ENCODE measurements at regions not wholly inside any gene's neighbourhood (a gene's known extent, or its start where the extent isn't known, plus 50 kb on each side); places are given as distances from the start of the nearest gene placed in this dataset.

DNA sequence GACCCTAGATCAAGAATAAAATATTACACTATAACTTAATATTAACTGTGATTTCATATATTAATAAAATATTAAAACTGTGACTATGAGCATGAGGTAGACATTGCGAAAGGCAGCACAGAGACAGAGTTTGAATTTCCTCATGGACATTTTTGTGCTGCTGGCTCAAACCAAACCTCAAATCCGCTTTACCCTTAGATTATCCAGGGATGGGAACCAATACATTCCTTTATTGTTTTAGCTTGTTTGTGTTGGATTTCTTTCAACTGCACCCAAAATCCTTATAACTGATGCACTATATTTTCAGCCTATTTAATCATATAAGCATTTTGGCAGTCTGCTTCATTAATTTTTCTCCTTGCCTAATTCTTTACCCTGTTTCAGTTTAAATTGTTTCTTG is 436.7 kb downstream of the ATP23 start:
- H3K9me3 ChIP-seq (ENCODE audit: control extremely low read depth in 1 of 3, control insufficient read depth in 2 of 3, insufficient read depth in 1 of 3, low read length in 2 of 3): no peaks in the 10 kb centered on the region
- no peak overlapping the region for H2AFZ ChIP-seq (ENCODE audit: insufficient read depth, low read depth, low read length, poor library complexity, severe bottlenecking)
- H3K27ac Mint-ChIP-seq: no peak overlapping the region
- DNase-seq: no peak
- ATAC-seq (ENCODE audit: low read depth): no peak
- H3K9ac ChIP-seq (ENCODE audit: low read length): no peak overlapping the region
- H3K36me3 ChIP-seq (replicated peaks in 1 of 2; ENCODE audit: control extremely low read depth in 1 of 2, control insufficient read depth in 1 of 2, extremely low read depth in 1 of 2, insufficient read depth in 2 of 2, low read length in 1 of 2): no peaks in the 10 kb centered on the region
- H3K4me3 ChIP-seq (ENCODE audit: control extremely low read depth in 1 of 5, extremely low read depth in 1 of 5, insufficient read depth in 1 of 5, low read depth in 2 of 5, low read length in 4 of 5): no peak overlapping the region
- no peaks in the 10 kb centered on the region for H3K79me2 ChIP-seq (ENCODE audit: control insufficient read depth, insufficient read depth, low read length)
- H3K4me2 ChIP-seq (replicated peaks; ENCODE audit: low read depth, low read length, poor library complexity, severe bottlenecking): no peak overlapping the region
- no peaks in the 10 kb centered on the region for H3K4me1 Mint-ChIP-seq
- no peak overlapping the region for H3K4me3 Mint-ChIP-seq
- POLR2A ChIA-PET: no interaction called here
- H3K27me3 Mint-ChIP-seq: no peaks in the 10 kb centered on the region
- no CpG with 5 or more reads among the region's 2 CpGs for WGBS (ENCODE audit: insufficient coverage)
- H3K27me3 ChIP-seq (replicated peaks in 1 of 4; ENCODE audit: control extremely low read depth in 1 of 4, control insufficient read depth in 3 of 4, insufficient read depth in 4 of 4, low read length in 3 of 4): peaks cover 0 to 4% (median 0%) of the 10 kb centered on the region in 4 experiments
- no peaks in the 10 kb centered on the region for H4K20me1 ChIP-seq (ENCODE audit: control insufficient read depth, insufficient read depth, low read length, poor library complexity, severe bottlenecking)
- CTCF ChIA-PET: no interaction called here
- no peaks in the 10 kb centered on the region for H3K4me1 ChIP-seq (ENCODE audit: control insufficient read depth in 2 of 2, insufficient read depth in 2 of 2, low read length in 2 of 2)
- no peaks in the 10 kb centered on the region for H3K9me3 Mint-ChIP-seq (ENCODE audit: insufficient read depth)
- H3K27ac ChIP-seq (ENCODE audit: low read length in 2 of 2): no peak overlapping the region
- no peak for TF ChIP-seq EZH2 (IDR thresholded peaks at IDR 0.05; ENCODE audit: borderline replicate concordance, insufficient read depth, low read depth, low read length, poor library complexity, severe bottlenecking)
- TF ChIP-seq, protein P1, sequence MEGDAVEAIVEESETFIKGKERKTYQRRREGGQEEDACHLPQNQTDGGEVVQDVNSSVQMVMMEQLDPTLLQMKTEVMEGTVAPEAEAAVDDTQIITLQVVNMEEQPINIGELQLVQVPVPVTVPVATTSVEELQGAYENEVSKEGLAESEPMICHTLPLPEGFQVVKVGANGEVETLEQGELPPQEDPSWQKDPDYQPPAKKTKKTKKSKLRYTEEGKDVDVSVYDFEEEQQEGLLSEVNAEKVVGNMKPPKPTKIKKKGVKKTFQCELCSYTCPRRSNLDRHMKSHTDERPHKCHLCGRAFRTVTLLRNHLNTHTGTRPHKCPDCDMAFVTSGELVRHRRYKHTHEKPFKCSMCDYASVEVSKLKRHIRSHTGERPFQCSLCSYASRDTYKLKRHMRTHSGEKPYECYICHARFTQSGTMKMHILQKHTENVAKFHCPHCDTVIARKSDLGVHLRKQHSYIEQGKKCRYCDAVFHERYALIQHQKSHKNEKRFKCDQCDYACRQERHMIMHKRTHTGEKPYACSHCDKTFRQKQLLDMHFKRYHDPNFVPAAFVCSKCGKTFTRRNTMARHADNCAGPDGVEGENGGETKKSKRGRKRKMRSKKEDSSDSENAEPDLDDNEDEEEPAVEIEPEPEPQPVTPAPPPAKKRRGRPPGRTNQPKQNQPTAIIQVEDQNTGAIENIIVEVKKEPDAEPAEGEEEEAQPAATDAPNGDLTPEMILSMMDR (IDR thresholded peaks at IDR 0.05): no peak
- intact Hi-C loops (cut with micrococcal nuclease): no loop called here

DNA sequence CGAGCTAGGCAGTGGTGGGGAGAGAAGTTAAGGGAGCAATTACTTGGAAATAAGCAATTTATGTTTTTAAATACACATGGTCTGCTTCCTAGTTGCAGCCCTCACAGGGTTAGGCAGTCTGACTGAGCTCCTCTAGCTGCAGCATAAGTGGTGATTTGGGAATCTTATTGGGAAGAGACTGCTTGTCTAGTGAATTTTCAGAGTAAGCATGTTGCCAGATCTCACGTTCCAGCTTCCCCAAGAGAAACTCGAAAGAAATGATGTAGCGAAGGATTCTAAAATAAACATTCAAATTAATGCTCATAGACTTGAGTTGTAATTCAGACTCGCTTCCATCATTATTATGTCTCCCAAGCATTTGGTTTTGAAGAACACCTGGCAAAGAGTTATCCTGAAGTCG is 440.2 kb downstream of the ATP23 start:
- no peak overlapping the region for H3K27ac ChIP-seq (ENCODE audit: low read length in 2 of 2)
- Mint-ChIP-seq H3K9me3 (ENCODE audit: insufficient read depth) (no peaks in the 10 kb centered on the region), H3K27ac (no peak overlapping the region), H3K4me3 (no peak overlapping the region), H3K27me3 (peaks cover 6% of the 10 kb centered on the region), H3K4me1 (no peaks in the 10 kb centered on the region)
- H3K9ac ChIP-seq (ENCODE audit: low read length): no peak overlapping the region
- no peak overlapping the region for H2AFZ ChIP-seq (ENCODE audit: insufficient read depth, low read depth, low read length, poor library complexity, severe bottlenecking)
- WGBS (ENCODE audit: insufficient coverage): 85% methylated on average over 4 of the region's 6 CpGs
- CTCF ChIA-PET: no interaction called here
- no peaks in the 10 kb centered on the region for H3K36me3 ChIP-seq (replicated peaks in 1 of 2; ENCODE audit: control extremely low read depth in 1 of 2, control insufficient read depth in 1 of 2, extremely low read depth in 1 of 2, insufficient read depth in 2 of 2, low read length in 1 of 2)
- no peak overlapping the region for H3K4me3 ChIP-seq (ENCODE audit: control extremely low read depth in 1 of 5, extremely low read depth in 1 of 5, insufficient read depth in 1 of 5, low read depth in 2 of 5, low read length in 4 of 5)
- H3K79me2 ChIP-seq (ENCODE audit: control insufficient read depth, insufficient read depth, low read length): no peaks in the 10 kb centered on the region
- no peaks in the 10 kb centered on the region for H4K20me1 ChIP-seq (ENCODE audit: control insufficient read depth, insufficient read depth, low read length, poor library complexity, severe bottlenecking)
- DNase-seq: no peak
- no peak overlapping the region for H3K4me2 ChIP-seq (replicated peaks; ENCODE audit: low read depth, low read length, poor library complexity, severe bottlenecking)
- POLR2A ChIA-PET: no interaction called here
- no peaks in the 10 kb centered on the region for H3K4me1 ChIP-seq (ENCODE audit: control insufficient read depth in 2 of 2, insufficient read depth in 2 of 2, low read length in 2 of 2)
- intact Hi-C loops (cut with micrococcal nuclease): no loop called here
- TF ChIP-seq, protein P1 (IDR thresholded peaks at IDR 0.05): no peak
- TF ChIP-seq EZH2 (IDR thresholded peaks at IDR 0.05; ENCODE audit: borderline replicate concordance, insufficient read depth, low read depth, low read length, poor library complexity, severe bottlenecking): no peak
- no peaks in the 10 kb centered on the region for H3K9me3 ChIP-seq (ENCODE audit: control extremely low read depth in 1 of 3, control insufficient read depth in 2 of 3, insufficient read depth in 1 of 3, low read length in 2 of 3)
- ATAC-seq (ENCODE audit: low read depth): no peak
- peaks cover 0 to 4% (median 0%) of the 10 kb centered on the region in 4 experiments for H3K27me3 ChIP-seq (replicated peaks in 1 of 4; ENCODE audit: control extremely low read depth in 1 of 4, control insufficient read depth in 3 of 4, insufficient read depth in 4 of 4, low read length in 3 of 4)

Data from B cell (primary cell).